NCI-H2227 (cell line): ENCODE measurements at regions not wholly inside any gene's neighbourhood (a gene's known extent, or its start where the extent isn't known, plus 50 kb on each side); places are given as distances from the start of the nearest gene placed in this dataset.

Experiments
- DNase-seq: peaks from one replicate; lab custom pipeline; 2025; ENCODE audit not compliant: unreplicated experiment; lab: John Stamatoyannopoulos, UW

- no peak for DNase-seq
These were observed 386.6 kb downstream of the YTHDC2 start for GRCh38 chr5:113900141-113900540.

DNA sequence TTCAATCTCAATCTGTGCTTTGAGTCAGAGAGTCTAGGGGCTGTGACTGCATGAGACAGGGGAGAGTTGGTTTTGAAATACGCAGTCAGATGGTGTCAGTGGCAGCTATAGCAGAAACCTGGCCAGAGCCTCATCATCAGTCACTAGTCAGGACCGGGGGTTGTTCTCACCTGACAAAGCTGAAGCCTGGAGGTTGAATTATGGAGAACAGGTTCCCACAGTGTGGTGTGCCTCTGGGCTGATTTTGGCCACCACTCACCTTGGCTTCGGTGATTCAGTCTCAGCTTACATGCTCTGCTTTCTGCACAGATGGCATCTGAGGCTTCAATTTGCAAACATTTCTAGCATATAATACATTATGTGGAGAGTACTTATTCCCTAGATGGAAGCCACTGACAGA is 387.3 kb downstream of the YTHDC2 start:
- DNase-seq = no peak

DNA sequence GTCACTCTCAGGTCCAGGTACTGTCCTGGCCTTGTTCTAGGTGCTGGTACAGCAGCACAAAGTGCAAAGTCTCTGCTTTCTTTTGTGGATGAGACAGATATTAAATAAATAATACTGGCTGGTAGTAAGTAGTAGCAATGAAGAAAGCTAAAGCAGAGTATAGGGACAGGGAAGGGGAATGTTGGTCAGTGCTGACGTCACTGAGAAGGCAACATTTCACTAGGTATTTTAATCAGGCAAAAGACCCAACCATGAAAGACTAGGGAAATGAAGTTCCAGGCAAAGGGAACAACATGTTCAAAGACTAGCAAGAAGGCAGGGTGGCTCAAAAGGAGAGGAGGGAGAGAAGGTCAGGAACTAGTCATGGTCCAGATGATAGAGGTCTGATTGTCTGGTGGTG is 388.2 kb downstream of the YTHDC2 start:
- DNase-seq = no peak

DNA sequence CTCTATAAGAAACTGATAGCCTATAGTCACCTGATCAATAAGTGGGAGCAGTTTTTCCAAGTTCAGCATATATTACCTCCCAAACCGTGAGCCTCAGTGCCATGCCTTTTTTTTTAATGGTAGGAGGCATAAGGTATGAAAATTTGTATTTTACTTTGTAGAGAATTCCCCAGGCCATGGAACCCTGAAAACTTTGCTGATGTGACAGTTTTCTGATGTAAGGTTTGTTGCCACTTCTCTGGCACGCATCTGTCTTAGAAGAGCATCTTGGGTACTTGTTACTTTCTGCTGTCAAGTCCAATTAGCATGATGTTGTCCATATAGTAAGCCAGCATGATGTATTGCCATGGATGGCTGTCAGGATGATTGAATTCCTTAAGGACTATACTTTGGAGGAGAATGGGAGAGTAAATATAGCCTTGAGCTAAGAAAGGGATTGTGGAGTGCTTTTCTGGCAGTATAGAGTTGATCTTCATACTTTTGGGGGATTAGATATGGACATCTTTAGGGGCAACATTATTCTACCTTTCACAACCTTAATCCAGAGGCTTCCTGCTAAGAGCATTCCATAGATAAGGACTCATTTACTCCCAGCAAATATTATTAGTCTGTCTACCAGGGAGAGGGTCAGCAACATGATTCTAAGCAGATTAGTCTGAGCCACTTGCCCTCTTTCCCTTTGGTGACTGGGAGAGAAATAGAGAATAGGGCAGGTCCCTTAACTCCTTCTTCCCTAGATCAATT is 389.6 kb downstream of the YTHDC2 start:
- no peak for DNase-seq

- no peak for DNase-seq
These were observed 396.3 kb downstream of the YTHDC2 start for GRCh38 chr5:113909782-113910181.

DNA sequence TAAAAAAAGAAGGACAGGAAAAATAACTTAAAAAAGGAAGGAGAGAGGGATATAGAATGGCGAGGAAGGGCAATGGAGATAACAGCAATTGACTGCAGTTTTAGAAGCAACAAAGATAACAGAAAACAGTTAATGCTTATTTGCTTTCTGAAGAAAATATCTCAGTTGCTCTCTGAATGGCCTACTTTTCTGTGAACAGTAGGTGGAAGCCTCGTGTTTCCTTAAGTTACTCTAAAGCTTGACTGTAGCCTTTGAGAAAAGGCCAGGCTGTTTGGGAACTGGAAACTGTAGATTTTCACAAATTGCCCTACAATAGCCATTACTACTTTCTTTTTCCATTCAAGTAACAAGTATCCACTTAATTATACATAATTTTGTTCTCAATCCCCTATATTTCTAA is 404.5 kb downstream of the YTHDC2 start:
- DNase-seq = no peak

DNA sequence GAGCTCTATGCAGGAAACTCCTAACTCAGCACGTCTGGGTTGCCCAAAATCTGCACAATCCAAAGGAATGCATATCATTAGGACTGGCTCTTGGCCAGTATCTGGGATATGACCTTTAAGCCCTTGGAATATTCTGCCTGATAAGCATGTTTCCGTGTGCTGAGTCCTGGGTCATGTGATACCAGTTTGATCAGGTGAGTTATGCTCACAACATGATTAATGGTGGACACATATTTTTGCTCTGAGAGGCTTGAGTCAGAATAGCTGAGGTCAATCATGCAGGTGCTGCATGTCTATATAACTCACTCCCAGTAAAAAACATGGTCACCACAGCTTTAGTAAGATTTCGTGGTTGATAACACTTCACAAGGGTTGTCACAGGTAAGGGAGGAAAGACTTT is 408.8 kb downstream of the YTHDC2 start:
- DNase-seq = no peak

- no peak for DNase-seq
These were observed 422.0 kb downstream of the YTHDC2 start for GRCh38 chr5:113935453-113935852.

- DNase-seq = no peak
These were observed 423.8 kb downstream of the YTHDC2 start for GRCh38 chr5:113937301-113937700.

- DNase-seq = no peak
These were observed 421.9 kb upstream of the KCNN2 start for GRCh38 chr5:113939988-113940387.

GRCh38 chr5:113950186-113950585 is 411.7 kb upstream of the KCNN2 start:
- no peak for DNase-seq

GRCh38 chr5:113965225-113965624 is 396.6 kb upstream of the KCNN2 start:
- DNase-seq = no peak

DNA sequence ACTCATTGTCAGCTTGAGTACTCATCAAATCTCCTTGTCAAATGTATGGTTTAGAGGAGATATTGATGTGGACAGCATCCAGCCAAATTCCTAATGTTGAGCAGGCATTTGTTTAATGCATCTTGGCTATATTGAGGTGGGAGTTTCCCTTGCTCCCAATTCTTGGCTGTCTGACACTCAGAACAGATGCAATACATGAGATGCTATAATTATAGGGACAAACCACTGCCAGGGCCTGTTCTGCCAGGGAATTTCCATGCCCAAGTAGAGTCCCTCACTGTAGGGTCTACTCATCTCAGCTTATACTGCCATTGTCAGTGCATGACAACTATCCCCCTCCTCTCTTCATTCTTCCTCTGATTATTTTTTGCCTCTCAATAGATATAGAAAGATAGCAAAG is 392.0 kb upstream of the KCNN2 start:
- no peak for DNase-seq

DNA sequence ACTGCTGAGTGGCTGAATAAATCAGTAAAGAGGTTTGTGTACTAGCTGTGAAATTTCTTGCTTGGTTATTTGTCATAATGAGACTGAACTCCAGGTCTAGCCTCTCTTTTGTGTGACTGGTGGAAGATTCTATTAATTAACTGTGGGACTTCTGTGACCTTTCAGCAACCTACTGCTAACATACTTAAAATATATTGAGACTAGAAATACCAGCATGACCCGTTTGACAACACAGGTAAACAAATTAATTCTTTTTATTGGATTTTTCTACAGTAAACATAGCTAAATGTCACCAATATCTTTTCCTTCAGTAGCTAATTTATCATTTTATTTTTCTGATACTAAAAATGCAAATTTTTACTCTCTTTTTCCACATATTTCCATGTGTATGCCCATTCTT is 390.4 kb upstream of the KCNN2 start:
- no peak for DNase-seq

GRCh38 chr5:113974976-113975375 is 386.9 kb upstream of the KCNN2 start:
- DNase-seq = no peak

GRCh38 chr5:113984928-113985327 is 376.9 kb upstream of the KCNN2 start:
- DNase-seq = no peak

GRCh38 chr5:113985505-113985904 is 376.4 kb upstream of the KCNN2 start:
- no peak for DNase-seq

DNA sequence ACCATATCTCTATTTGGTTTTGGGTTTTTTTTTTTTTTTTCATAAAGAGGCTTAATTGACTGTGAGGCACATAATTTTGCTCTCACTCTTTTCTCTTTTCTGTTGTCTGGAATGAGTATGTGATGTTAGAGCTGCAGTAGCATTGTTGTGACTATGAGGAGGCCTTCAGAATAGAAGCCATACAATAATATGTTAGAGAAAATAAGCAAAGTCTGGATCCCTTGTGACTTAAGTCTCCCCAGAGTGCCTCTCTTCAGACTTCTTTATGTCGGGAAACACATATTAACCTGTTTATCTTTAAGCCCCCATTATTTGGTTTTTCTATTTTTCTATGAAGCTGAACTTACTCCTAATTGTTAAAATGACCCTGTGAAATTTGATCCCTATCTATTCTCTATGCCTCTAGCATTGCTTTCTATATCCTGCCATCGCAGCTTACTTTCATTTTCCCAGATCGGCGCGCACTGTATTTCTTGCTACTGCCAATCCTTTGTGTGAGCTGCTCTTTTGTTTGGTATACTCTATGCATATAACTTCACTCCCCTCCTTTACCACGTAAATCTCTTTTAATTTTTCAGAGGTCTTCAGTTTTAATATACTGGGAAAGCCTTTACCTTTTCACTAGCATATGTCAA is 372.5 kb upstream of the KCNN2 start:
- no peak for DNase-seq

GRCh38 chr5:113989913-113990305 is 372.0 kb upstream of the KCNN2 start:
- no peak for DNase-seq

DNA sequence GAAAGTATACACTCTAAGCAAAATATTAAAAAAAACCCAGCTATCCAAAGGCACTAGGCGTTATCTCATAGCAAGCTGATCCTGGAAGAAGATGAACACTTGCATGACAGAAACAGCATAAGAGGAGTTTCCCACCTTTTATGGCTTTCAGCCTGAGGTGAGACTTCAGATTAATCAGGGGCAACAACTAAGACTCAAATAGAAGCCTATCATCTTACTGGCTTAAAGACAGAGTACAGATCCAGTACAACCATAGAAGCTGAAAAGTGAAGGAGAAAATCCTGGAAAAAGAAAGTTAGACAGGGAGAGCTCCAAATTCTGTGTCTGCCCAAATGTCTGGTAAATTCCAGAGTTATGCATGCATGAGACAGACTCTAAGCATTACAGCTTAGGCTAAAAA is 360.8 kb upstream of the KCNN2 start:
- no peak for DNase-seq

GRCh38 chr5:114006582-114006981 is 355.3 kb upstream of the KCNN2 start:
- DNase-seq = no peak

GRCh38 chr5:114007678-114008077 is 354.2 kb upstream of the KCNN2 start:
- DNase-seq = no peak

DNA sequence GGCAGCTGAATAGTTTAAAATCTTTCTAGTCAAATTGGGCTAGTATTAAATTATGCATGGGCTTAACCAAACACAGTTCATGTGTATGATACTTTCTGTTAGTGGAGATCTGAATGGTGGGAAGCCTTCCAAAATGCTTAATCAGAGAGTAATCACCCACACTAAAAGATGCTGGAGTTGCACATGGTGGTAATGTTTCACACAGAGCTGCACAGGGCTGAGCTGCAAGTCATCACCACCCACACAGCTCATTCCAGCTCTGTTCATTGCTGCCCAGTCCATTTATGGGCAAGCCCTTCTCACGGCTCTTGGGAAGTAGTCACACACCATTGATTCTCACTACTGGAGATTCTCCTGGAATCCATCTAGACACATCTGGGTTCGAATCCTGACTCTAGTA is 351.5 kb upstream of the KCNN2 start:
- DNase-seq = no peak
